ACC112 (cell line): ENCODE measurements at regions not wholly inside any gene's neighbourhood (a gene's known extent, or its start where the extent isn't known, plus 50 kb on each side); places are given as distances from the start of the nearest gene placed in this dataset.

ENCODE experiments used
- H2AFZ ChIP-seq: fragments of 200-600 bp; sonication (generic); one replicate; pipeline ENCODE4 v1.6.0; 2017; ENCODE audit warnings: antibody characterized with exemption, low read length; ENCODE audit not compliant: unreplicated experiment
- H3K27ac ChIP-seq: fragments of 200-600 bp; sonication (generic); 2 replicates; pipeline ENCODE4 v1.5.1; 2014; ENCODE audit warnings: low read depth, mild to moderate bottlenecking, antibody characterized with exemption, low read length, moderate library complexity
- H3K27me3 ChIP-seq: fragments of 200-600 bp; sonication (generic); 2 replicates; pipeline ENCODE4 v1.6.1; 2014; ENCODE audit warnings: mild to moderate bottlenecking, antibody characterized with exemption, low read length, moderate library complexity, mixed read lengths; ENCODE audit not compliant: insufficient read depth
- H3K36me3 ChIP-seq: fragments of 200-600 bp; sonication (generic); 2 replicates; pipeline ENCODE4 v1.6.1; 2016; ENCODE audit warnings: mild to moderate bottlenecking, antibody characterized with exemption, low read length, moderate library complexity, mixed read lengths; ENCODE audit not compliant: insufficient read depth
- H3K4me1 ChIP-seq: fragments of 200-600 bp; sonication (generic); one replicate; pipeline ENCODE4 v1.6.1; 2016; ENCODE audit warnings: low read length, mixed read lengths; ENCODE audit not compliant: insufficient read depth, unreplicated experiment, control insufficient read depth
- H3K4me3 ChIP-seq: fragments of 200-600 bp; sonication (generic); 2 replicates; pipeline ENCODE4 v1.5.1; 2014; ENCODE audit warnings: mild to moderate bottlenecking, low read depth, low read length
- H3K79me2 ChIP-seq: fragments of 200-600 bp; sonication (generic); one replicate; pipeline ENCODE4 v1.6.0; 2016; ENCODE audit warnings: low read length; ENCODE audit not compliant: control insufficient read depth, unreplicated experiment, insufficient read depth

DNA sequence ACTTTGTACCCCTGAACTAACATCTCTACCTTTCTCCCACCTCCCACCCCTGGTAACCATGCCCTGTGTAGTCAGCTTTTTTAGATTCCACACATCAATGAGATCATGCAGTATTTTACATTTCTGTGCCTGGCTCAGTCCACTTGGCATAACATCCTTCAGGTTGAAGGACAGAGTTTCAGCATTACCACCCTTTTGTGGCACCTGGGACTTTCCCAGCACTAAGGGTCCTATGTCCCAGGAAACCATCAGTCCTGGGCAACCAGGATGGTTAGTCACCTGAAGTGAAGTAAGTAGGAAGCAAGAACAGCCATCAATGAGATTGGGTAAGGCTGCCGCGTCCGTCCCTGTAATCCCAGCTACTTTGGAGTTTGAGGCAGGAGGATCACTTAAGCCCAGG, 370.6 kb downstream of the SIPA1L2 start:
- no peaks in the 10 kb centered on the region for H3K27me3 ChIP-seq
- H3K79me2 ChIP-seq: no peaks in the 10 kb centered on the region
- no peaks in the 10 kb centered on the region for H3K4me1 ChIP-seq
- no peak overlapping the region for H2AFZ ChIP-seq
- H3K36me3 ChIP-seq: no peaks in the 10 kb centered on the region
- H3K27ac ChIP-seq: no peak overlapping the region
- no peak overlapping the region for H3K4me3 ChIP-seq

DNA sequence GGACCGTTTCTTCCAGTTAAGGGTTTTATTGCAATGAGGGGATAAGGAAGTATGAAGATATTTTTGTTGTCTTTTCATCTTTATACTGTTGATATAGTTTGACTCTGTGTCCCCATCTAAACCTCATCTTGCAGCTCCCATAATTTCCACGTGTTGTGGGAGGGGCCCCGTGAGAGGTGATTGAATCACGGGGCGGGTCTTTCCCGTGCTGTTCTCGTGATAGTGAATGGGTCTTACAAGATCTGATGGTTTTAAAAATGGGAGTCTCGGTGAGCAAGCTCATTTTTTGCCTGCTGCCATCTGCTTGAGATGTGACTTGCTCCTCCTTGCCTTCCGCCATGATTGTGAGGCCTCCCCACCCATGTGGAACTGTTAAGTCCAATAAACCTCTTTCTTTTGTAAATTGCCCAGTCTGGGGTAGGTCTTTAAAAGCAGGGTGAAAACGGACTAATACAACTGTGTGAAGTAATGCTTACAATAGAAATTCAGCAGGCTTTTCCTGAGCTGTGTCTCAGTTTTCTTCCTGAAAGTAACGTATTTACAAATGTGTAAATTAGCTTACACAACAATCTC, 377.3 kb downstream of the SIPA1L2 start:
- Histone ChIP-seq H3K27ac (no peak overlapping the region), H2AFZ (no peak overlapping the region), H3K4me3 (no peak overlapping the region), H3K27me3 (peaks cover 3% of the 10 kb centered on the region), H3K4me1 (no peaks in the 10 kb centered on the region), H3K36me3 (no peaks in the 10 kb centered on the region), H3K79me2 (no peaks in the 10 kb centered on the region)

DNA sequence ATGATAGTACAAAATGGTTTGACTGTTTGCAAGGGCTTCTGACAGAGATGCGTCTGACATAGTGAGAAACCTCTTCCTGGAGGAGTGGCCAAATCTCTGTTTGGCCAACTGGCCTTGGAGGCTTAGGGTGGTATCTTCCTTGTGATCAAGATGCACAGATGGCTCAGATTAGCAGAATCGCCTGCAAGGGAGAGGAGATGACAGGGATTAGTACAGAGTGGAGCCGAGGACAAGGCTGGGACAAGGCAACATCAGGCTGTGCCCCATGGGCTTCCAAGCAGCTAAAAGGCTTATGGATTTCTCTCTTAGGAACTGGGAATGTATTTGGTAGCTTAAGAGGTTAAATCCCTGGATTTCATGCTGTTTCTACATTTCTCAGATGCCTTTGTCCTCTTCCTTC, 379.1 kb downstream of the SIPA1L2 start:
- Histone ChIP-seq H3K4me3 (no peak overlapping the region), H3K36me3 (no peaks in the 10 kb centered on the region), H3K79me2 (no peaks in the 10 kb centered on the region), H3K4me1 (no peaks in the 10 kb centered on the region), H3K27me3 (peaks cover 21% of the 10 kb centered on the region), H3K27ac (no peak overlapping the region), H2AFZ (no peak overlapping the region)

DNA sequence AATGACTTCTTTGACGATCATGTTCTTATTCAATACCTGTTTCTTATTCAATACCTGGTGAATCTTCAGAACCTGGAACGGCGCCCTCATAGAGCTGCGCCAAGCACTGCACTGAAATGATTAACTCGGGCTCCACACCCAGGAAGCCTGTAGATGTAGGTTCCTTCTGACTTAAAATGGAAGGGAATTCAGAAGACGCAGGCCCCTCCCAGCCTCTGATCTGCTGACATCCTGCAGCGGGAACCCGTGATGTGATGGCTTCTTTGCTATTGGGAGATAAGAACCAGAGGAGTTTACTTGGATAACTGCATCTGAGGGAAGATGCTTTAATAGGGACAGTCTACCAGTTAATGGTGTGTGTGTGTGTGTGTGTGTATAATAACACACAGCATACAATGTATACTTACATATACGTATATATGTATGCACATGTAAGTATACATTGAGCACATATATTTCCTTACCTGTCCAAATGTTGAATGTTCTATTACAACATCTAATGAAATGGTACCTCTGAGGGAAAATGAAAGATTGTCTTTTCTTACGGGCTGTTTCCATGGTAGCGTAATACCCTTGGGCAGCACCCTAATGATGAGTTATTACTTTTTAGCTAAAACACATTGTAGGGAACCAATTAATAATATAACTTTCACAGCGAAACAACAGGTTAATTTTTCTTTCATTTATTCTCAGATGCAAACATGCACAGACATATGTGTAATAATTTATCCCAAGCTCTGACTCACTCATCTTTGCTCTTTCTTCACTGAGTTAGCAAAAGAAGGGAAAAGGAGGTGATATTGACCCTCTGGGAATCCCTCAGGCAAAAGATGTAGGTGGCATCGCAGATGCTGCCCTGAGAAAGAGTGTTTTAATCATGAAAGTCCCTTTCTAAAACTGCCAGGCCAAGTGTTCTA, 379.8 kb downstream of the SIPA1L2 start:
- no peak overlapping the region for H2AFZ ChIP-seq
- no peak overlapping the region for H3K4me3 ChIP-seq
- H3K79me2 ChIP-seq: no peaks in the 10 kb centered on the region
- no peaks in the 10 kb centered on the region for H3K36me3 ChIP-seq
- no peak overlapping the region for H3K27ac ChIP-seq
- H3K4me1 ChIP-seq: no peaks in the 10 kb centered on the region
- H3K27me3 ChIP-seq: peaks cover 25% of the 10 kb centered on the region

DNA sequence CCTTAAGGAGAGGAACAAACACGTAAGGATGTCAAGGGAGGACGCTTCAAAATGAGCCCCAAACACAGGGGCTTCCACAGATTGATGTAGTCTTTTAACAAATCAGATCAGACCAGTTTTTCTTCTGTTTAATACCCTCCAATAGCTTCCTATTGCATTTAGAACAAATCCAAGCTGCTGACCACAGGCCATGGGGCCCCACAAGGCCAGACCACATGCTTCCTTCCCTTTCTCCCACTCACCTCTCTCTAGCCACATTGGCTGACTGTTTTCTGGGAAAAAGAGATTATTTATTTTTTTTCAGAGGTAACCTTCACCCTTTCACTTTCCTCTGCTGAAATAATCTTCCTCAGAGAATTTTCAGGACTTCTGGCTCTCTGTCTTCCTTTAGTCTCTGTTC, 380.6 kb downstream of the SIPA1L2 start:
- Histone ChIP-seq H3K36me3 (no peaks in the 10 kb centered on the region), H3K79me2 (no peaks in the 10 kb centered on the region), H2AFZ (no peak overlapping the region), H3K4me1 (no peaks in the 10 kb centered on the region), H3K27ac (no peak overlapping the region), H3K27me3 (peaks cover 25% of the 10 kb centered on the region), H3K4me3 (no peak overlapping the region)

DNA sequence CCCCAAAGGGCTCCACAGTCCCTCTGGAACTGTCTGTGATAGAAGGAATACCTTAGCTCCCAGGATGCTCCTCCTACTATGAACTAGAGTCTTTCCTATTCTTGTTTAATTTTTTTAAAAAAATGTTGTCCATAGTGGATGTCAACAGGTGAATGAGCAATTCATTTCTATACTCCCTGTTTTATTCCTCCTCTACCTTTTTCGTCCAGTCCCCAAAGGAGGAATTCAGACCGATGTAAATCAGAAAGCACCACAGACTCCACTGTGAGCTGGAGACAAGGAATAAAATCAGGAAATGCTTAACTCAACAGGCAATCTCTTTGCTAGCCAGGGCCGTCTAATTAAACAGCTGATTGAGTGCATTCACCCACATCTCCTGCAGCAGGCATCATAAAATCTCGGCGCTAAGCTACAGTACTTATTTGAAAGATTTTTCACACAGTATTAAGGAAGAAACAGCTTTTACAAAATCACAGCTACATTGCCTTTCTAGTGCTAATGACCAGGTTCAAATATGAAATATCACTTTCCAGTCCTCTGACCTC, 381.6 kb downstream of the SIPA1L2 start:
- Histone ChIP-seq H3K27me3 (peaks cover 25% of the 10 kb centered on the region), H3K4me1 (no peaks in the 10 kb centered on the region), H2AFZ (no peak overlapping the region), H3K4me3 (no peak overlapping the region), H3K36me3 (no peaks in the 10 kb centered on the region), H3K27ac (no peak overlapping the region), H3K79me2 (no peaks in the 10 kb centered on the region)

DNA sequence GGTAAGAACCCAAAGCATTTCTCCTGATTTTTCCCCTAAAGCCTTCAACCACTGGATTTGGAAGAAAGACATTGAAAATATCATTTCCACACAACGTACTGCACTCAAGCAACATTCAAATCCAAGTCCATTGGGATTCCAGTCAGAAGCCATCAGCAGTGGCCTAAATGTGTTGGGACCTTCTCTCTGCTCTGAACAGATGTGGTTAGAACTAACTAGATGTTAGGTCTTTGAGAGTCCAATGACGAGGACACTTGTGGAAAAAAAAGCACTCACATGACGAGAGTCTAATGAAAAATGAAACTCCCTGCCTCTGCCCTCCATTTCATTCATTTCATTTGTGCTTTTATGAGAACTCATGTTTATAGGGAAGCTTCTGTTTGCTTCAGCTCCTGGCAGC, 382.3 kb downstream of the SIPA1L2 start:
- Histone ChIP-seq H3K36me3 (no peaks in the 10 kb centered on the region), H3K4me3 (no peak overlapping the region), H3K4me1 (no peaks in the 10 kb centered on the region), H2AFZ (no peak overlapping the region), H3K27me3 (peaks cover 25% of the 10 kb centered on the region), H3K27ac (no peak overlapping the region), H3K79me2 (no peaks in the 10 kb centered on the region)

DNA sequence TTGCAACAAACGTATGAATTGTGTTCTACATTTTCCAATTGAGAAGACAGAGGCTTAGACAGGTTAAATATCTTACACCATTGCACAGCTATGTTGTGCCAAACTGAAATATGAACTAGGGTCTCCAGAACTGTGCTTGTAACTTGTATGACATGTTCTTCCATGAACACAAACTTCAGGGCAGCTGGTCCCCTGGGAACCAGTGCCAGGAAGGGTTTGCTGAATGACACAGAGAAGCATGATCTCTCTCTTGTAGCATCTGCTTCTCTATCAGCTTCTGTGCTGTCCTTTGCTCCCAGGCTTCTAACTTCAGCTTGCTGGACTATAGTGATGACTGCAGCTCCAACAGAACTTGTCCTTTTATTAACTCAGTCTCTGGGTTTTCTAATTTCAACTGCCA, 385.5 kb downstream of the SIPA1L2 start:
- H3K27ac ChIP-seq: no peak overlapping the region
- no peaks in the 10 kb centered on the region for H3K36me3 ChIP-seq
- H3K4me3 ChIP-seq: no peak overlapping the region
- H3K4me1 ChIP-seq: no peaks in the 10 kb centered on the region
- no peak overlapping the region for H2AFZ ChIP-seq
- H3K79me2 ChIP-seq: no peaks in the 10 kb centered on the region
- peaks cover 34% of the 10 kb centered on the region for H3K27me3 ChIP-seq

DNA sequence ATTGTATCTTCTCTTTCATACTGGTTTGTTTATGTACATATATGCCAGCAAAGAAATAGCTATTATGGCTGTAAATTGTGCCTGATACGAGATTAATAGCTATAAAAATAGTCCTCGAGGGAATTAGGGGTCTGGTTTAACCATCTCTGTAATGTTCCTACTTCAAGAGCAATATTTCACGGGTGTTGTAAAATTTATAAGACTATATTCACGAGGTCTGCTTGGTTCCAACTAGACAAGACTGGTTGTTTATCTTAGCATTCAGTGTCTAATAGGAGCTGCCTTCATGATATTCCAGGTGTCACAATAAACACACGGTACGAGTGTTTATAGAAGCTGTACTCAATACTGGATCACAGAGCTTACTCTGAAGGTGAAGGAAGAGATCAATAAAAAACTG, 389.9 kb downstream of the SIPA1L2 start:
- H2AFZ ChIP-seq: no peak overlapping the region
- H3K36me3 ChIP-seq: no peaks in the 10 kb centered on the region
- H3K79me2 ChIP-seq: no peaks in the 10 kb centered on the region
- H3K4me3 ChIP-seq: no peak overlapping the region
- no peak overlapping the region for H3K27ac ChIP-seq
- H3K27me3 ChIP-seq: peaks cover 15% of the 10 kb centered on the region
- H3K4me1 ChIP-seq: no peaks in the 10 kb centered on the region

DNA sequence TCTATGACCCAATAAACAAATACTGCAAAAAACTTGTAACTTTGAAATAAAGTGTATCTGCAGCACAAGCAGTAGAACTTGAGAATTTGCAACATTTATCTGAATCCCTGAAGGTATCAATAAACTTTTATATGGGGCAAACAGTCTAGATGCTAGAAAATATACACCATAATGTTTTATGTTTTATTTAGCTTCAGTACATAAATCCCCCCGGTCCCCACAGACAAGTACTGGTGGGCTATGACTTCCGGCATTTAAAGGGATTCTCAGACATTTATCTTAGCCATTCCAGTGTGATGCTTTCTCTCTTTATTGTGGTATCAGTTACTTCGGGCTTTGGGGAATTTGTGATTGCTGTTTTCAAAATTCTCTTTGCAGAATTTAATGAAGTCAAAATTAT, 390.4 kb downstream of the SIPA1L2 start:
- no peaks in the 10 kb centered on the region for H3K36me3 ChIP-seq
- H3K27me3 ChIP-seq: peaks cover 15% of the 10 kb centered on the region
- H2AFZ ChIP-seq: no peak overlapping the region
- H3K4me1 ChIP-seq: no peaks in the 10 kb centered on the region
- no peak overlapping the region for H3K4me3 ChIP-seq
- H3K27ac ChIP-seq: no peak overlapping the region
- H3K79me2 ChIP-seq: no peaks in the 10 kb centered on the region

DNA sequence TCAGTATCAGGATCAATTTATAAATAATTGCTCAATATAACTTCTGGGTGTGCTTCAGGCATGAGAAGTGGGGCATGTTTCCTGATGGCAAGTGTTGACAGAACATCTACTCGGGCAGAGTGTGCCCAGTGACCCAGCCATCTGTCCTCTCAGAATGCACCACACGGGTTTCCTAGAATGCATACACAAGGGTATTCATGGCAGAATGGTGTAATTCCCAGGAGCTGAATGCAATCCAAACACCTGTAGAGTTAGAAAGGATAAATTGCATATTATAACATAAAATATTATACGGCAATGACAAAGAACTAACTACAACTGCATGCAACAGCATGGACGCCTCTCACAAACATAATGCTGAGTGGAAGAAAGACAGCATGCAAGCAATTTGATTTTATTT, 391.9 kb downstream of the SIPA1L2 start:
- H3K4me3 ChIP-seq: no peak overlapping the region
- H3K4me1 ChIP-seq: no peaks in the 10 kb centered on the region
- peaks cover 15% of the 10 kb centered on the region for H3K27me3 ChIP-seq
- no peaks in the 10 kb centered on the region for H3K36me3 ChIP-seq
- H3K79me2 ChIP-seq: no peaks in the 10 kb centered on the region
- H3K27ac ChIP-seq: no peak overlapping the region
- no peak overlapping the region for H2AFZ ChIP-seq
